Kidney (tissue), 13 donors: ENCODE measurements at regions not wholly inside any gene's neighbourhood (a gene's known extent, or its start where the extent isn't known, plus 50 kb on each side); places are given as distances from the start of the nearest gene placed in this dataset.
"Not testable (repeated sequence)": the region's sequence is repeated elsewhere in the genome, so short reads cannot be mapped to it uniquely, and the experiment has no call there.

Experiments used
- DNase-seq, 5 donors: peaks; one replicate each; pipeline ENCODE4 v3.0.0-alpha.2; 2013 to 2020
- FAIRE-seq: peaks from 2 replicates; lab custom pipeline; 2012; peaks lifted over from hg19 to GRCh38; lab: Jason Lieb, UNC
- H3K27ac ChIP-seq, 2 donors: one replicate each; pipeline ENCODE4 v1.7.0; 2013; ENCODE audit warnings: low read depth in 2 of 2, low read length in 2 of 2, inconsistent platforms in 1 of 2
- H3K27me3 ChIP-seq: one replicate; pipeline ENCODE4 v1.7.1; 2013; ENCODE audit warnings: low read length, inconsistent platforms; ENCODE audit not compliant: control insufficient read depth, insufficient read depth
- H3K36me3 ChIP-seq, 3 donors: one replicate each; pipeline versions ENCODE4 v1.7.0 to v1.7.1; 2013; ENCODE audit warnings: low read length in 3 of 3, control low read depth in 1 of 3, inconsistent platforms in 1 of 3; ENCODE audit not compliant: insufficient read depth in 3 of 3, control insufficient read depth in 2 of 3
- H3K4me1 ChIP-seq, 3 donors: one replicate each; pipeline versions ENCODE4 v1.7.0 to v1.7.1; 2013; ENCODE audit warnings: low read length in 3 of 3, inconsistent platforms in 1 of 3, low read depth in 1 of 3; ENCODE audit not compliant: control insufficient read depth in 2 of 3, insufficient read depth in 2 of 3
- H3K4me3 ChIP-seq, 3 donors: one replicate each; pipeline versions ENCODE4 v1.7.0 to v1.8.1; 2013; ENCODE audit warnings: low read length in 3 of 3, control low read depth in 1 of 3, inconsistent platforms in 1 of 3
- H3K9ac ChIP-seq, 3 donors: one replicate each; pipeline versions ENCODE4 v1.7.0 to v1.7.1; 2013; ENCODE audit warnings: low read length in 3 of 3, control low read depth in 1 of 3, inconsistent platforms in 1 of 3
- H3K9me3 ChIP-seq, 3 donors: one replicate each; pipeline versions ENCODE4 v1.7.0 to v1.7.1; 2013; ENCODE audit warnings: low read length in 3 of 3, control low read depth in 1 of 3, inconsistent platforms in 1 of 3; ENCODE audit not compliant: control insufficient read depth in 2 of 3, insufficient read depth in 1 of 3
- intact Hi-C: fragments of 100-400 bp; cut with DNase I; formaldehyde crosslinking; loops from one replicate; pipeline ENCODE4 v1.11.1; 2022
- TF ChIP-seq, protein P1 (sequence below): IDR thresholded peaks from 3 replicates; pipeline ENCODE4 v1.5.1; 2012; ENCODE audit warnings: mild to moderate bottlenecking, moderate library complexity, borderline replicate concordance; ENCODE audit not compliant: insufficient read depth; ENCODE audit errors: extremely low read depth
- donor health status: control.
- donor health status: control.
- donor health status: control.
- donor health status: control.
- donor health status: control.
- donor health status: DM: yes; HTN: yes; CAD: no.
- donor health status: Normal renal cell carcinoma (clear cell type).

- no peak for FAIRE-seq
- no peak overlapping the region for H3K4me3 ChIP-seq
- intact Hi-C loops: no loop called here
Observed at GRCh38 chrX:82451725-82452124, 1056.4 kb upstream of the POU3F4 start.

GRCh38 chrX:82455852-82456251, 1052.2 kb upstream of the POU3F4 start:
- H3K9me3 ChIP-seq, FAIRE-seq, H3K4me1 ChIP-seq, H3K27me3 ChIP-seq, H3K27ac ChIP-seq, H3K4me3 ChIP-seq, H3K9ac ChIP-seq, intact Hi-C loops, DNase-seq, H3K36me3 ChIP-seq: not testable (repeated sequence)

More at GRCh38 chrX:82451725-82452124, 1056.4 kb upstream of the POU3F4 start:
- H3K4me1 ChIP-seq: no peaks in the 10 kb centered on the region
- H3K27me3 ChIP-seq: no peaks in the 10 kb centered on the region
- TF ChIP-seq, protein P1, sequence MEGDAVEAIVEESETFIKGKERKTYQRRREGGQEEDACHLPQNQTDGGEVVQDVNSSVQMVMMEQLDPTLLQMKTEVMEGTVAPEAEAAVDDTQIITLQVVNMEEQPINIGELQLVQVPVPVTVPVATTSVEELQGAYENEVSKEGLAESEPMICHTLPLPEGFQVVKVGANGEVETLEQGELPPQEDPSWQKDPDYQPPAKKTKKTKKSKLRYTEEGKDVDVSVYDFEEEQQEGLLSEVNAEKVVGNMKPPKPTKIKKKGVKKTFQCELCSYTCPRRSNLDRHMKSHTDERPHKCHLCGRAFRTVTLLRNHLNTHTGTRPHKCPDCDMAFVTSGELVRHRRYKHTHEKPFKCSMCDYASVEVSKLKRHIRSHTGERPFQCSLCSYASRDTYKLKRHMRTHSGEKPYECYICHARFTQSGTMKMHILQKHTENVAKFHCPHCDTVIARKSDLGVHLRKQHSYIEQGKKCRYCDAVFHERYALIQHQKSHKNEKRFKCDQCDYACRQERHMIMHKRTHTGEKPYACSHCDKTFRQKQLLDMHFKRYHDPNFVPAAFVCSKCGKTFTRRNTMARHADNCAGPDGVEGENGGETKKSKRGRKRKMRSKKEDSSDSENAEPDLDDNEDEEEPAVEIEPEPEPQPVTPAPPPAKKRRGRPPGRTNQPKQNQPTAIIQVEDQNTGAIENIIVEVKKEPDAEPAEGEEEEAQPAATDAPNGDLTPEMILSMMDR: no peak
- no peak overlapping the region for H3K9ac ChIP-seq
- no peaks in the 10 kb centered on the region for H3K36me3 ChIP-seq
- no peaks in the 10 kb centered on the region for H3K9me3 ChIP-seq
- no peak overlapping the region for H3K27ac ChIP-seq
- peak in 1 of 5 donors; percentile 29 for DNase-seq

GRCh38 chrX:82458207-82458754, 1049.8 kb upstream of the POU3F4 start:
- Histone ChIP-seq H3K36me3 (no peaks in the 10 kb centered on the region), H3K9ac (no peak overlapping the region), H3K4me1 (no peaks in the 10 kb centered on the region), H3K4me3 (no peak overlapping the region), H3K9me3 (peaks cover 0 to 2% (median 0%) of the 10 kb centered on the region in 3 donors), H3K27ac (no peak overlapping the region), H3K27me3 (no peaks in the 10 kb centered on the region)
- DNase-seq (no peak), FAIRE-seq (no peak)
- TF ChIP-seq, protein P1: no peak
- intact Hi-C loops: no loop called here

DNA sequence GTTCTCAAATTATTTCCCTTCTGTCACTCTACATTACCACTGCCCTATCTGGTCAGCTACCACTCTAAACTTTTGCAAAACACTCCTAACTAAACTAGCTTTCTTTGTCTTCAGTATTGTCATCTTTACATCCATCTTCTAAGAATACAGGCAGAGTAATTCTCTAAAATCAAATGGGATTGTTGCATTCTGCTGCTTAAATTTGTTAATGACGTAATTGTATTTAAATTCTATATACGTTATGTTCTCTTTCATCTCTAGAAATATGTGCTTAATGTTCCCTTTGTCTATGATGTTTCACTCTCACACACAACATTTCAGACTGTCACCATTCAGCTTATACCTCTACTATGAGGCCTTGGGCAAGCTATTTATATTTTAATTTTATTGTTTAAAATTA, 1041.1 kb upstream of the POU3F4 start:
- no peak for DNase-seq
- H3K27ac ChIP-seq: no peak overlapping the region
- TF ChIP-seq, protein P1: no peak
- H3K36me3 ChIP-seq: no peaks in the 10 kb centered on the region
- H3K4me3 ChIP-seq: no peak overlapping the region
- intact Hi-C loops: no loop called here
- H3K9ac ChIP-seq: no peak overlapping the region
- FAIRE-seq: no peak
- H3K9me3 ChIP-seq: no peaks in the 10 kb centered on the region
- no peaks in the 10 kb centered on the region for H3K4me1 ChIP-seq
- no peaks in the 10 kb centered on the region for H3K27me3 ChIP-seq
